B cell (primary cell): ENCODE measurements at regions not wholly inside any gene's neighbourhood (a gene's known extent, or its start where the extent isn't known, plus 50 kb on each side); places are given as distances from the start of the nearest gene placed in this dataset.

Source experiments
- ATAC-seq: fragments of 200-7000 bp; cut with Tn5 transposase; one replicate; pipeline ENCODE4 v1.10.0; 2021; ENCODE audit warnings: low read depth, mild to moderate bottlenecking, moderate number of reproducible peaks, moderate library complexity
- CTCF ChIA-PET: fragments of 350-600 bp; sonication (Branson Sonifier 250); formaldehyde crosslinking; loops from one replicate; lab custom pipeline; 2021; ENCODE audit warnings: antibody characterized with exemption, inconsistent platforms; lab: Charles Lee
- POLR2A ChIA-PET: fragments of 350-600 bp; sonication (Branson Sonifier 250); formaldehyde crosslinking; loops from one replicate; lab custom pipeline; 2021; ENCODE audit warnings: antibody characterized with exemption; lab: Charles Lee
- DNase-seq: peaks from one replicate; pipeline ENCODE4 v3.0.0; 2013
- H2AFZ ChIP-seq: 2 replicates; pipeline ENCODE4 v1.6.1; 2012; ENCODE audit warnings: mild to moderate bottlenecking, low read depth, low read length; ENCODE audit not compliant: insufficient read depth, poor library complexity, severe bottlenecking
- H3K27ac ChIP-seq, 2 donors: 1 replicate in 1 of 2; 2 replicates in 1 of 2; pipeline ENCODE4 v1.5.1; 2012 to 2013; ENCODE audit warnings: low read length in 2 of 2, mild to moderate bottlenecking in 2 of 2, moderate library complexity in 1 of 2
- H3K27me3 ChIP-seq, 4 experiments: fragments of 200-600 bp in 1 of 4; sonication (generic) in 1 of 4; replicated peaks in 1 of 4; 1 replicate in 2 of 4; 2 replicates in 2 of 4; pipeline versions ENCODE4 v1.6.1 to v1.7.0; 2013 to 2016; ENCODE audit warnings: low read length in 3 of 4, mild to moderate bottlenecking in 2 of 4, mixed read lengths in 1 of 4, moderate library complexity in 1 of 4; ENCODE audit not compliant: insufficient read depth in 4 of 4, control insufficient read depth in 3 of 4; ENCODE audit errors: control extremely low read depth in 1 of 4
- H3K36me3 ChIP-seq, 2 experiments: replicated peaks in 1 of 2; 1 replicate in 1 of 2; 2 replicates in 1 of 2; pipeline versions ENCODE4 v1.6.1 to v1.7.1; 2013; ENCODE audit warnings: low read length in 1 of 2; ENCODE audit not compliant: insufficient read depth in 2 of 2, control insufficient read depth in 1 of 2; ENCODE audit errors: control extremely low read depth in 1 of 2, extremely low read depth in 1 of 2
- H3K4me1 ChIP-seq, 2 donors: fragments of 200-600 bp in 1 of 2; sonication (generic) in 1 of 2; 1 replicate in 1 of 2; 2 replicates in 1 of 2; pipeline versions ENCODE4 v1.5.1 to v1.6.1; 2013 to 2017; ENCODE audit warnings: low read length in 2 of 2; ENCODE audit not compliant: control insufficient read depth in 2 of 2, insufficient read depth in 2 of 2
- H3K4me2 ChIP-seq: replicated peaks from 2 replicates; pipeline ENCODE3; 2012; ENCODE audit warnings: mild to moderate bottlenecking, low read depth, low read length; ENCODE audit not compliant: poor library complexity, severe bottlenecking
- H3K4me3 ChIP-seq, 5 experiments: fragments of 200-600 bp in 1 of 5; sonication (generic) in 1 of 5; 1 replicate in 3 of 5; 2 replicates in 2 of 5; pipeline versions ENCODE4 v1.5.1 to v1.7.0; 2011 to 2016; ENCODE audit warnings: low read length in 4 of 5, mild to moderate bottlenecking in 4 of 5, low read depth in 2 of 5, control low read depth in 1 of 5, moderate library complexity in 1 of 5; ENCODE audit not compliant: insufficient read depth in 1 of 5; ENCODE audit errors: control extremely low read depth in 1 of 5, extremely low read depth in 1 of 5
- H3K79me2 ChIP-seq: fragments of 200-600 bp; sonication (generic); one replicate; pipeline ENCODE4 v1.6.0; 2016; ENCODE audit warnings: low read length; ENCODE audit not compliant: control insufficient read depth, insufficient read depth
- H3K9ac ChIP-seq: fragments of 200-600 bp; sonication (generic); 2 replicates; pipeline ENCODE4 v1.6.1; 2017; ENCODE audit warnings: mild to moderate bottlenecking, low read length, moderate library complexity
- H3K9me3 ChIP-seq, 3 donors: one replicate each; pipeline versions ENCODE4 v1.6.1 to v1.7.1; 2013; ENCODE audit warnings: low read length in 2 of 3; ENCODE audit not compliant: control insufficient read depth in 2 of 3, insufficient read depth in 1 of 3; ENCODE audit errors: control extremely low read depth in 1 of 3
- H4K20me1 ChIP-seq: 2 replicates; pipeline ENCODE4 v1.6.0; 2012; ENCODE audit warnings: mild to moderate bottlenecking, low read length; ENCODE audit not compliant: insufficient read depth, control insufficient read depth, poor library complexity, severe bottlenecking
- H3K27ac Mint-ChIP-seq: one replicate; pipeline ENCODE4 v1.8.0; 2021; ENCODE audit warnings: mixed read lengths
- H3K27me3 Mint-ChIP-seq: one replicate; pipeline ENCODE4 v1.8.0; 2021; ENCODE audit warnings: mixed read lengths
- H3K4me1 Mint-ChIP-seq: one replicate; pipeline ENCODE4 v1.8.0; 2021; ENCODE audit warnings: mixed read lengths
- H3K4me3 Mint-ChIP-seq: one replicate; pipeline ENCODE4 v1.8.0; 2021; ENCODE audit warnings: mixed read lengths
- H3K9me3 Mint-ChIP-seq: one replicate; pipeline ENCODE4 v1.8.0; 2022; ENCODE audit warnings: mixed read lengths; ENCODE audit not compliant: insufficient read depth
- EZH2 ChIP-seq: IDR thresholded peaks from 2 replicates; pipeline ENCODE4 v1.6.1; 2012; ENCODE audit warnings: borderline replicate concordance, low read depth, mild to moderate bottlenecking, moderate library complexity, low read length; ENCODE audit not compliant: insufficient read depth, poor library complexity, severe bottlenecking
- WGBS: methylation state at CpG from one replicate; pipeline ENCODE4 v1.1.5; 2013; ENCODE audit warnings: missing lambda C conversion rate; ENCODE audit not compliant: insufficient coverage; 5-methylcytosine and 5-hydroxymethylcytosine counted together
- intact Hi-C: fragments of 100-400 bp; cut with micrococcal nuclease; formaldehyde crosslinking; loops from one replicate; pipeline ENCODE4 v1.10.0; 2022
- TF ChIP-seq, protein P1 (sequence below): fragments of 200-600 bp; IDR thresholded peaks from one replicate; pipeline ENCODE4 v1.8.0; 2022; ENCODE audit warnings: antibody characterized with exemption, mild to moderate bottlenecking

DNA sequence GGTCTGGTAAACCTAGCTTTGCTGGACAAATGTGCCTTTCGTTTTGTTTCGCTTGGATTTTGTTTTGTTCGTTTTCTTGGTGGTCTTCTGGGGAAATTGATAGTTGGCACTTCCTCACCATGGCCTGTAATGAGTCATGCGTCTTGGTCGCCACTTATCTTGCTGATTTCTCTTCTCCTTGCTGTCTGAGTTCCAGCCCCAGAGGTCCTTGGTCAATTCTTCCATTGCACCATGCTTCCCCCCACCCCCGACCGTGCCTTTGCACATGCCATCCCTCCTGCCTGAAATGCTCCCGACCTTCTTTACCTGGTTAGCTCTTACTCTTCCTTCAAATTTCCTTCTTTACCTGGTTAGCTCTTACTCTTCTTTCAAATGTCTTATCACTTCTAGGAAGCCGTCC lies 168.7 kb upstream of the MSX2 start:
- 85% methylated on average over 8 of the region's 9 CpGs for WGBS
- Histone ChIP-seq H3K27ac (no peak overlapping the region), H3K79me2 (no peaks in the 10 kb centered on the region), H3K9me3 (peaks cover 0 to 18% (median 0%) of the 10 kb centered on the region in 3 donors), H3K36me3 (no peaks in the 10 kb centered on the region), H3K9ac (no peak overlapping the region), H3K27me3 (no peaks in the 10 kb centered on the region), H4K20me1 (no peaks in the 10 kb centered on the region), H3K4me2 (no peak overlapping the region), H3K4me3 (no peak overlapping the region), H3K4me1 (no peaks in the 10 kb centered on the region), H2AFZ (no peak overlapping the region)
- Mint-ChIP-seq H3K27me3 (no peaks in the 10 kb centered on the region), H3K27ac (no peak overlapping the region), H3K4me3 (no peak overlapping the region), H3K4me1 (no peaks in the 10 kb centered on the region), H3K9me3 (peaks cover 2% of the 10 kb centered on the region)
- ATAC-seq (no peak), DNase-seq (no peak)
- intact Hi-C loops: no loop called here
- TF ChIP-seq, protein P1, sequence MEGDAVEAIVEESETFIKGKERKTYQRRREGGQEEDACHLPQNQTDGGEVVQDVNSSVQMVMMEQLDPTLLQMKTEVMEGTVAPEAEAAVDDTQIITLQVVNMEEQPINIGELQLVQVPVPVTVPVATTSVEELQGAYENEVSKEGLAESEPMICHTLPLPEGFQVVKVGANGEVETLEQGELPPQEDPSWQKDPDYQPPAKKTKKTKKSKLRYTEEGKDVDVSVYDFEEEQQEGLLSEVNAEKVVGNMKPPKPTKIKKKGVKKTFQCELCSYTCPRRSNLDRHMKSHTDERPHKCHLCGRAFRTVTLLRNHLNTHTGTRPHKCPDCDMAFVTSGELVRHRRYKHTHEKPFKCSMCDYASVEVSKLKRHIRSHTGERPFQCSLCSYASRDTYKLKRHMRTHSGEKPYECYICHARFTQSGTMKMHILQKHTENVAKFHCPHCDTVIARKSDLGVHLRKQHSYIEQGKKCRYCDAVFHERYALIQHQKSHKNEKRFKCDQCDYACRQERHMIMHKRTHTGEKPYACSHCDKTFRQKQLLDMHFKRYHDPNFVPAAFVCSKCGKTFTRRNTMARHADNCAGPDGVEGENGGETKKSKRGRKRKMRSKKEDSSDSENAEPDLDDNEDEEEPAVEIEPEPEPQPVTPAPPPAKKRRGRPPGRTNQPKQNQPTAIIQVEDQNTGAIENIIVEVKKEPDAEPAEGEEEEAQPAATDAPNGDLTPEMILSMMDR: no peak
- no peak for TF ChIP-seq EZH2
- CTCF ChIA-PET: no interaction called here
- POLR2A ChIA-PET: no interaction called here

DNA sequence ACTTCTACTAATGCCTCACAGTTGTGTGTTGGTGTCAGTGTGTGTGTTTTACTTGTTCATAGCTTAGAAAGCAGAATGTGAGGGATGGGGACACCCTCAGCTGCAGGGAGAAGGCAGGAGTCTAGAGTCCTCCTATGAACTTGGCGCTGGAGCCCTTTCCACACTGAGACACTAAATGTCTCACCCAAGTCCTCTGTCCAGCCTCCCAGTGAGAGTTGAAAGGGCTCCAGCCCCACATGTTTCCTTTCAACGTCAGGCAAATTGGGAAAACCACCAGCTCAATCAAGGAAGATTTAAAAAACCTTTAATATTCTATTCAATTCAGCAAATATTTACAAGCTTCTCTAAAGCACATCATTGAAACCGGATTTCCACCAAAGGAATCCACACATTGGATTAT lies 167.6 kb upstream of the MSX2 start:
- intact Hi-C loops: no loop called here
- no peak overlapping the region for H3K27ac Mint-ChIP-seq

More for the DNA sequence above, 167.6 kb upstream of the MSX2 start:
- H3K27me3 ChIP-seq: no peaks in the 10 kb centered on the region
- H3K79me2 ChIP-seq: no peaks in the 10 kb centered on the region
- H3K9ac ChIP-seq: no peak overlapping the region
- ATAC-seq: no peak
- no peak overlapping the region for H3K4me3 Mint-ChIP-seq
- 60% methylated on average over 2 of the region's 3 CpGs for WGBS
- TF ChIP-seq EZH2: no peak
- TF ChIP-seq, protein P1: no peak
- CTCF ChIA-PET: no interaction called here
- no peak overlapping the region for H3K27ac ChIP-seq
- H3K4me2 ChIP-seq: no peak overlapping the region
- no peaks in the 10 kb centered on the region for H4K20me1 ChIP-seq
- H3K4me3 ChIP-seq: no peak overlapping the region
- peaks cover 2% of the 10 kb centered on the region for H3K9me3 Mint-ChIP-seq
- no peak overlapping the region for H2AFZ ChIP-seq
- H3K4me1 Mint-ChIP-seq: no peaks in the 10 kb centered on the region
- DNase-seq: no peak
- H3K4me1 ChIP-seq: no peaks in the 10 kb centered on the region
- H3K27me3 Mint-ChIP-seq: no peaks in the 10 kb centered on the region
- POLR2A ChIA-PET: no interaction called here
- H3K36me3 ChIP-seq: no peaks in the 10 kb centered on the region
- H3K9me3 ChIP-seq: peaks cover 0 to 18% (median 0%) of the 10 kb centered on the region in 3 donors
